ENCODE measurements at regions not wholly inside any gene's neighbourhood (a gene's known extent, or its start where the extent isn't known, plus 50 kb on each side); places are given as distances from the start of the nearest gene placed in this dataset.

- intact Hi-C loops (cut with micrococcal nuclease), result no loop called here
These were observed 137.1 kb downstream of the CTTN start for GRCh38 chr11:70535191-70535971.

GRCh38 chr11:70536051-70536877 is 137.9 kb downstream of the CTTN start:
- intact Hi-C loops (cut with micrococcal nuclease), result no loop called here

- intact Hi-C loops (cut with micrococcal nuclease), result no loop called here
These were observed 139.5 kb downstream of the CTTN start for GRCh38 chr11:70537576-70538571.

GRCh38 chr11:70538641-70539359 is 140.5 kb downstream of the CTTN start:
- intact Hi-C loops (cut with micrococcal nuclease), result no loop called here

GRCh38 chr11:70539360-70540095 is 141.2 kb downstream of the CTTN start:
- intact Hi-C loops (cut with micrococcal nuclease), result no loop called here

- intact Hi-C loops (cut with micrococcal nuclease), result no loop called here
These were observed 141.9 kb downstream of the CTTN start for GRCh38 chr11:70540196-70540595.

- intact Hi-C loops (cut with micrococcal nuclease), result no loop called here
These were observed 142.8 kb downstream of the CTTN start for GRCh38 chr11:70541176-70541575.

- intact Hi-C loops (cut with micrococcal nuclease), result no loop called here
These were observed 143.4 kb downstream of the CTTN start for GRCh38 chr11:70541699-70542098.

- intact Hi-C loops (cut with micrococcal nuclease), result no loop called here
These were observed 144.1 kb downstream of the CTTN start for GRCh38 chr11:70542406-70542805.

GRCh38 chr11:70542811-70543210 is 144.5 kb downstream of the CTTN start:
- intact Hi-C loops (cut with micrococcal nuclease), result no loop called here

GRCh38 chr11:70543611-70544010 is 145.3 kb downstream of the CTTN start:
- intact Hi-C loops (cut with micrococcal nuclease), result no loop called here

- intact Hi-C loops (cut with micrococcal nuclease), result no loop called here
These were observed 145.9 kb downstream of the CTTN start for GRCh38 chr11:70544067-70544773.

GRCh38 chr11:70544774-70545609 is 146.7 kb downstream of the CTTN start:
- intact Hi-C loops (cut with micrococcal nuclease), result no loop called here

GRCh38 chr11:70545610-70545912 is 147.2 kb downstream of the CTTN start:
- intact Hi-C loops (cut with micrococcal nuclease), result no loop called here

GRCh38 chr11:70546191-70546940 is 148.0 kb downstream of the CTTN start:
- intact Hi-C loops (cut with micrococcal nuclease), result no loop called here

GRCh38 chr11:70547386-70547785 is 149.1 kb downstream of the CTTN start:
- intact Hi-C loops (cut with micrococcal nuclease), result no loop called here

- intact Hi-C loops (cut with micrococcal nuclease), result no loop called here
These were observed 149.7 kb downstream of the CTTN start for GRCh38 chr11:70547821-70548670.

Data from T-helper 2 cell treated with Interferon-gamma antibody and Interleukin-4, amounts not matched to agents 100 ng/mL and 5 ng/mL, for 36 hours (primary cell).